HG02678 (cell line): ENCODE measurements at regions not wholly inside any gene's neighbourhood (a gene's known extent, or its start where the extent isn't known, plus 50 kb on each side); places are given as distances from the start of the nearest gene placed in this dataset.

Experiments
- ATAC-seq: cut with Tn5 transposase; IDR thresholded peaks from one replicate; pipeline ENCODE4 v1.9.1; 2021; ENCODE audit warnings: mild to moderate bottlenecking, moderate library complexity; ENCODE audit not compliant: unreplicated experiment

DNA sequence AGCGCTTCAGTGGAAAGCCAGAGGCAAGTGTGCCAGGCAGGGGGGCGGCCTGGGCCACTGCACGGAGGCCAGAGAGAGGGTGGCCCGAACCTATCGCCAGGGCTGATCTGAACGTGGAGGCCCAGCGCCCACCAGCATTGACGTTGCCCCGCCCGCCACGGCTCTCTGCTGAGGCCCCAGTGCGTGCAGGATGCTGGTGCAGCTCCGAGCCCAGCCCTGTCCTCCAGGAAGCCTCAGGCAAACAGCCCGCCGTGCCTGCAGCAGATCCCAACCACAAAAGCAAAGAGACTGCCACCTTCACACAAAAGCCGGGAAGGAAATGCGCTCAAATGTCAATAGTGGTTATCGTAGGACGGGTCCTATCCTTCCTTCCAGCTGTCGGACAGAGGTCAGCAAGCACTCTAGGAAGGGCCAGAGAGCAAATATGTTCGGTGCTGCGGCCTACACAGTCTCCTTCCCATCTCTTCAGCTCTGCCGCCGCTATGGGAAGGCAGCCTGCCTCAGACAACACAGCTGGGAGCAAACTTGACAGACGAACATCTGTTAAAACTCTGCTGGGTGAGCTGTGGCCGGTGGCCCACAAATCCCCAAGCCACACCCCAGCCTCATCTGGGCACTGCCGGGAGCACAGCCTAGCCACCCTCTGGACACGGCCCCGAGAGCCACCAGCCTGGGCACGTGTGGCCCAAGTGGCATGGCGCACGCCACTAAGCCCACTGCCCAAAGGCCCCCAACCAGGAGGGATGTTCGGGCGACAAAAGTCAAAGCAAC is 146.2 kb downstream of the CRYBB2 start:
- ATAC-seq = no peak

DNA sequence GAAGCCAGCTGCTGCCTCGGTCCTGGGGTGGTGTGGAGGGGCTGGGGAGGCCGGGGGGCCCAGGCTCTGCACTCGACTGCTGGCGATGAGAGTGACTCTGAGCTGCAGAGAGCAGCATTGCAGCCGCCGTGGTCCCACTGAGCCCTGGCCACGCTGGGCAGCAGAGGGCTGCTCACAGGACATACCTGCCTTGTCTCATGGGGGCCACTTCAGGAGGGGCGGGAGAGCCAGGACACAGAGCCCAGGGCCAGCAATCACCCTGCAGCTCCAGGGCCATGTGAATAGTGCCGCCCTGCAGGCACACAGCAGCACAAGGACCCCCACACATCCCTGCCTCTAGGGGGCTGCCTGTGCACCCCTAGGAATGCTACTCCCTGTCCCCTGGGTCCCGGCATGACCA is 147.0 kb downstream of the CRYBB2 start:
- no peak for ATAC-seq

DNA sequence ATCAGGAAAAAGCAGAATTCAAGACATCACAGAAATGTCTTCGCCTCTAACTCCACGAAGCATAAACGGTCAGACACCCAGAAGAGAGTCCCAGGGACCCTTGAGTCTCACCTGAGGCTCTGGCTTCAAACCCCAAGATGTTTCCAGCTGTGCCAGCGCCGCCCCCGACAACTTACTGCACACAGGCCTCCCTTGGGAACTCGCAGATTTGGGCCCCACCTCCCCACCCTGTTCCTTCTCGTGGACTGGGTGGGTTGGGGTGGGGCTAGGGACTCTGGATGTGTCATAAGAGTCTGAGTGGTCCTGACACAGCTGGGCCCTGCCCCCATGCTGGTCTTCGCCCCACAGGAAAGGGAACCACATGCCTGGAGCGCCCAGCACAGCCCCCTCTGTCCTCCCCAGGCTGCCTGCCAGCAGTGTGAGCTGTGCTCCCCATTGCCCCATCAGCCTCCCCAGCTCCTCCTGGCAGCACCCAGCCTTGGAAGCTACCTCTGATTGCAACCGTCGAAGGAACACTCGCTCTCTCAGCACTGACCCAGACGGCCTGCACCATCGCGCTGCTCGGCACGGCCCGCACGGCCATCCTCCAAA is 147.5 kb downstream of the CRYBB2 start:
- no peak for ATAC-seq

DNA sequence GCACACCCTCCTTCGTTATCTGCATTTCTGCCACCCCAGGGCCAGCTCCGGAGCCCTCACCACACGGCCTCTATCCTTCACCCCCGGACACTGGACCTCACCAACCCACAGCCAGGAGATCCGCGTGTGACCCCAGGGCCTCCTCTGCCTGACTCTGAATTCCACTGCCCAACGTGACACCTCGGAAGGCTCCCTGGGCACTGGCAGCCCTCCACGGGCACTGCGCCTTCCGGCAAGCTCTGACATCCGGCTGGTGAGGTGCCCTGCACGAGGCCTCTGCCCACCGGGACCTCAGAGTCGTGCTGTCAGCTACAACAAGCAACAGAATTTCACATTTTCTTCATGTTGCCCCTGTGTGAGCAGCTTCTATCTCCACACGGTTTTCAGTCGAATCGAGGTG is 148.3 kb downstream of the CRYBB2 start:
- ATAC-seq = no peak

DNA sequence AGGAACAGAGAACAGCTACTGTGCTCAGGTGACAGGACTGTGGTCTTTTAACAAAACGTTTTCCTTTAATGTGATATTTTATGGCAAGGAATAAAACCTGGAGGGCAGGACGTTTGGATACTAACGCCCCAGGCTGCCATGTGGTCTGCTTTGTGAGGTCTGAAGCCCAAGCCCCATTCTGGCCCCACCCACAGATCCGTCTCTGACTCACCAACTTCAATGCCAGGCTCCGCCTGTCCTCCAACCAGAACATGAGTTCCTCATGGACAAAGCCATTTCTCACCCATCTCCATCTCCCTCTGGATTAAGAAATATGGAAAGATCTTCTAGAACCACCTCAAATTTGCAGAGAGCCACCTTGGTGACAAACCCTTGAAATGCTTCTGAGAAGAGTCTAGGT is 148.8 kb downstream of the CRYBB2 start:
- no peak for ATAC-seq

DNA sequence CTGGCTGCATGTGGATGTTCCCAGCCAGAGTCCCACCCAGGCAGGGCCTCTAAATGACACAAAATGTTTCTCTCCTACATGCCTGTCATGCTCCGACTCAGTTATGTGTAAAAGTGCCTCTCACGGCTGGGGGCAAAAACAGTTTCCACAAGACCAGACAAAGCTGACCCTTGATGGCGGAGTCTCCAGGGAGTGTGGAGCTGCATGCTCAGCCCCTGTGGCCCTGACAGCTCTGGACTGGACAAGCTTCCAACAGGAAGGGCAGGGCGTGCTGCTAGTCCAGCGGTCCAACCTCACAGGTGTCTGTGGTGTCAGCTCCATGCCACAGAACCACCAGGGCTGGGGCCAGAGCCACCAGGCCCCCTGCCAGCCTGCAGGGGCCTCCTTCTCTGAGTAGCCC is 149.6 kb downstream of the CRYBB2 start:
- no peak for ATAC-seq

DNA sequence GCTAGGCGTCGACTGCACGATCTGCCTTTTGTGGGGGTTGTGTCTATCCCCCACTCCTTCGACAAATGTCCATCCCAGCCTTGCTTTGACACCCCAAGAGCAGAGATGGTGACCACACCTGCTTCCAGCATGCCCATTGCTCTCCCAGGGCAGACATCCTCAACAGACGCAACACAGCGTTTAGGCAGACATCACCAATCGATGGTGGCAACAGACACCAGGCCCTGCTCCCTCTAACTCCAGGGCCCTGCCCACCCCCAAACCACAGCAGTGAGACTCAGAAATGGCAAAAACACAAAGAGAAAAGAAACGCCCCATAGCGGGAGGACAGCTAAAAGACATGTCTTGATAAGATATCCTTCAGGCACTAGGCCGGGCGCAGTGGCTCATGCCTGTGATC is 150.9 kb downstream of the CRYBB2 start:
- no peak for ATAC-seq

DNA sequence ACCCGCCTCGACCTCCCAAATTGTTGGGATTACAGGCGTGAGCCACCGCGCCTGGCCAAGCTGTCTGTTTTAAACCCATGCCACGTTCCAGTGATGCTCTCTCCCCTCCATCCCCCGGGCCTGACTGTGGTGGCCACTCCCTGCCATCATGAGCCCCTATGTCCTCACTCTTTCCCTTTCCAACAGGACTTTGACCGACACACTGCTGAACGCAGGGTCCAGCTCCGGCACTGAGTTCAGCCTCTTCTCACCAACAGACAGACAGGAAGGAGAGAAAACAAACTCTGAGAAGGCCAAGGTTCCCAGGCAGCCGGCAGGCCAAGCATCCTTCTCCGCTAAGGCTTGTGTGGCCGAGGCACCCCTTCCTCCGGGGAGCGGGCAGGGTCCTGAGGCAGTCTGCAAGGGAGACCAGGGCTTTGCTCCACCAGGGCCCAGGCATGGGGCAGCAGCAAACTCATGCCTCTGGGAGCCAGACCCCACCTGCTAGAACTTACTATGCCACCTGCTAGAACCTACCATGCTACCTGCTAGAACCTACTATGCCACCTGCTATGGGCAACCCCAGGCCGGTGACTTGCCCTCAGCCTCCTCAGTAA is 152.7 kb downstream of the CRYBB2 start:
- no peak for ATAC-seq

DNA sequence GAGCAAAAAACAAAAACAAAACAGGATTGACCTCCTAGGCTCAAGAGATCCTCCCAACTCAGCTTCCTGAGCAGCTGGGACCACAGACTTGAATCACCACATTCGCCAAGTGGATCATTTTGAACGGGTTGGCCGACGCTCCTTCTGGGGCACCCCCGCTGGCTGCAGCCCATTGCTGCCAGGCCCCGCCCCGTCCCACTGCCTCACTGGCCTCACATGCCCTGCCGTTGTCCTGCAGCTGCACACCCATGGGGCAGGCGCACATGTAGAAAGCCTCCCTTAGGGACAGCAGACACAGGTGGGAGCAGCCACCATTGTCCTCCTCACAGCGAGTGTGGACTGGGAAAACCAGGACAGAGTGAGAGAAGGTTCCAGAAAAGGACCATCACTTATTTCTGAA is 154.5 kb downstream of the CRYBB2 start:
- no peak for ATAC-seq

DNA sequence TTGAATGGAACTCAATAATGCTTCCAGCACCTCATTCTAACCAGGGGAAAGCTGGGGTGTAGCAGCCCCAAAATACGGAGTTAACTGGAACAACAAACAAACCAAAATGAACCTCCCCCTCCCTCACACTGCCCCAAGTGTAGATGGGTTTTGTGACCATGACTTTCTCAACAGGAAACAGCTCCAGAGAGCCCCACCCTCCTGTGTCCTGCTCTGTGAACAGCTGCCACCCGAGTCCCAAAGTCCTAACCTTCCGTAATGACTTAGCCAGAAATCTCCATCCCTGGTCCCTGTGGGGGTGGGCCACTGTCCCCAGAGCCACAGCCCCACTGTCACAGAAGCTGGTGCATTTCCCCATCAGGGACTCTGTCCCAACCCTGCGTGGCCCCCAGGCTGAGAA is 155.4 kb downstream of the CRYBB2 start:
- no peak for ATAC-seq

DNA sequence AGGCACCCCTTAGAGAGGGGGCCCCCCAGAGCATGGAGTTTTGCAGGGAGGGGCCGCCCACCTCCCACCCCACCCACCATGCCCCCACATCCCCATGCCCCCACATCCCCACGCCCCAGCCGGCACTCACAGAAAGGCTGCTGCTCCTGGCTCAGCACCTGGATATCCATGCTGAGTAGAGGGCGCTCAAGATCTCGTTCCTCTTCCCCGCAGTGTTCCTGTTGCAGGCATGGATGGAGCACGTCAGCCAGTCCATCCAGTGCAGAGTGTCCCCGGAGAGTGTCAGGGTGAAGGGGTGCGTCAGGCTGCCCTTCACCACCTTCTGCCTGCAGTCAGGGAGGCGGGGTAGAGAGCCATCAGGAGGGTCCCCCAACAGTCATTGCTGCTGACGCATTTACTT is 156.2 kb downstream of the CRYBB2 start:
- ATAC-seq = no peak

DNA sequence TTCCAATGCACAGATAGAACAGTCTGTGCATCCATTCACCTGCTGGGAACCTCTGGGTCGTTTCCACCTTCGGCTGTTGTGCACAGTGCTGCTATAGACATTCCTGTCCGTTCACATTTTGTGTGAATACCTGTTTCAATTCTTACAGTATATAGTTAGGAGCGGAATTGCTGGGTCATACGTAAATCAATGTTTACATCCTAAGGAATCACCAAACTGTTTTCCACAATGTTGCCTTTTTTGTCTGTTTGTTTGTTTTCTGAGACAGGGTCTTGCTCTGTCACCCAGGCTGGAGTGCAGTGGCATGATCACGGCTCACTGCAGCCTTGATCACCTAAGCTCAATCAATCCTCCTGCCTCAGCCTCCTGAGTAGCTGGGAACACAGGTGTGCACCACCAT is 158.3 kb downstream of the CRYBB2 start:
- no peak for ATAC-seq

DNA sequence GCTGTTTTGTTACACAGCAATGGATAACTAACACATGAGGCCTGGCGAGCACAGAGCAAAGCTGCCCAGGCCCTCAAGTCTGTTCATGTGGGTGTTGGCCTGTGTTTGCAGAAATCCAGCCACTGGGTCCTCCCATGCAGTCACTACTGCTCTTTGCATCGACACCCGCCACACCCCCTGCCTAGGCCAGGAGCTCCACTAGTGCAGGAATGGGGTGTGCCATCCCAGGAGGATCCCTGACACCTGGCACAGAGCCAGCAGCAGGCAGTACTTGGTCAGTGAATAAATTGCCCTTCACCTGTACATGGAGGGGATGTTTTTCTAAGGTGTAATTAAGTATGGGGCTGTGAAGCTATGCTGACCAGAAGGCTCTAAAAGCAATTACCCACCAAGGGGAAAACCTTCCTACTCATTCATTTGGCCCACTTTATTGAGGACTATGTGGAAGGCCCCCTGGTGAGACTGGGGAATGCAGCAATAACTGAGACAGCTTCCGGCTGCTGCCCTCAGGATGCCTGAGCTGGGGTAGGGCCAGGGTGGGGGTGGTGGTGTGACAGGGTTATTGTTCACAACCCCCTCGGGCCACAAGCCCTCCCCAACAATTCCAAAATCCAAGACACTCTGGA is 160.8 kb downstream of the CRYBB2 start:
- ATAC-seq = no peak

DNA sequence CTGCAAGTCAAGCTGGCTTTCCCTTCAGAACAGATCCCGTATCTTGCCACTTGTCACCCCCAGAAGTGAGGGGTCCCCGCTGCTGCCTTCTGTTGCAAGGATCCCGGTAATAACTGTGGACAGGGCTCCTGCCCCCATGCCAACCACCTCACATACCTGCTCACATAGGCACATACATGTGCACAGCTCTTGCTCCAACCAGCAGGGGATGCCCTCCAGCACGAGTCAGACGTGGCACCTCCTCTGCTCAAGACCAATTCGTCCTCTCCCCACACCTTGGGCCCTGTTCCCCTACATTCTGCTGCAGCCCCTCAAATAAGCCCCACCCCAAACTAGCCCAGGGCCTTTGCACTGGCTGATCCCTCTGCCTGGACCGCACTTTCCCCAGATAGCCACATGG is 163.3 kb downstream of the CRYBB2 start:
- ATAC-seq = no peak

DNA sequence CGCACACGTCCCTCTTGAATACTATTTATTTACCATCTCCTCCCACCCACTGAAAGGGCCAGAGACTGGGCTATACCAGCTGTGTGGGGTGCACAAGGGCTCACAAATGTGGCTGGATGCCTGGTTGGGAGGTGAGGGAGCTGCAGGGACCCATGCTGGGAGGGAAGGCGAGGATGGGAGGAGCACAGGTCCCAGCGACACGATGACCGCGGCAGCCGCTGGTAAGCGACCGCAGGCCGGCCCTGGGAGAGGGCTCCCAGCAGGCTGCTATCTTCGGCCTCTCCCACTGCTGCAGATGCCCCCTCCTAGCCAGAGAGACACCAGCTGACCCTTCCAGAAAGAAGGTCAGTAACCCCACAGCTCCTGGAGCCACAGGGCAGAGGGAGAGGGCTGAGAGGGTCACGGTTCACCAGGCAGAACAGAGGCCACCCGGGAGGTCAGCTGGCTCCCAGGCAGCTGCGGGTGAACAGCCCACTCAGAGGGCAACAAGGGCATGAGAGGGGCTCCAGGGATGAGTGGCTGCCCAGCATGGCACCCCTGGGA is 163.9 kb downstream of the CRYBB2 start:
- ATAC-seq = no peak

DNA sequence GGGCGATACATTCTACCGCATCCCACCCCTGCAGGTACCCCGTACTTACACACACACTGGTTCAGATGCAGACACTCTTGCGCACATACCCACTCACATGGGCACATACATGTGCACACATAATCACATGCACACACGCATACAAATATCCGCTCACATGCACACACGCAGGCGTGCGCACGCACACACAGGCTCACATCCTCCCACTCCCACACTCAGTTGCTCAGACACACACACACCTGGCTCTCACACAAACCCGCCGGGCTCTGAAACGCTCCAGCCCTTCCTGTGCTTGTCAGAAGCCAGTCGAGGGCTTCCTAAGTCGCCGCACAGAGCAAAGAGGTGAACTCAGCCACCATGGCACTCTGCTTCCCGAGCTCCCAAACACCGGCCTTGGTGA is 164.5 kb downstream of the CRYBB2 start:
- ATAC-seq = no peak

DNA sequence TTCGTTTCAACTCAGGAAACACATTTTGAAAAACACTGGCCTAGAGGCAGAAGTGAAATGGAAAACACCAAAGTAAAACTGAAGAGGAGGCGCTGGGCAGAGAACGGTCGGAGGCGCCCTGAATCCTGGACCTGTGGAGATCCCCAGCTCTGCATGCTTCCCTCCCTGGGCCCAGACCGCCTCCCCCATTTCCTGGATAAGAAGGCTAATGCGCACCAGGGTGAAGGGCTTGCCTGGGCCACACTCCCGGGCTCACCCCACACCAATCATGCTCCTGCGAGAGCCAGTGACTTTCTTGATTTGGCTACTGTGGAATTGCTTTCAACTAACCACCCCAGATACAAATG is 167.1 kb downstream of the CRYBB2 start:
- no peak for ATAC-seq

DNA sequence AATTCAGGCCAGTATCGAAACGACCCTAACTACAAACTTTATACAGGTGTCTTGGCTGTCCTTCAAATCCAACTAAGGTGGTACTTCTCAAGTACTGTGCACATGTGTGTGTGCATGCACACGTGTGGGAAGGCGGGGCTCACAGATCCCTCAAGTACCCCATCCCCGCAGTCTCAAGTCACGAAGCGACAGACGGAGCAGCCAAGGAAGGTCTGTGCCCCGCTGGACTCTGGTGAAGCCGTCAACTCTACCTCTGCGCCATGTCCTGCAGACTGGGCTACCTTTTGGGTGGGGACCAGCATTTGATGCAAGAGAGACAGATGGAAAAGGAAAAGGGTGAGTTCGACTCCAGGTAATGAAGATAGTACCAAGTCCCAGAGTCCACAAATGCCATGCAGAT is 169.0 kb downstream of the CRYBB2 start:
- no peak for ATAC-seq

DNA sequence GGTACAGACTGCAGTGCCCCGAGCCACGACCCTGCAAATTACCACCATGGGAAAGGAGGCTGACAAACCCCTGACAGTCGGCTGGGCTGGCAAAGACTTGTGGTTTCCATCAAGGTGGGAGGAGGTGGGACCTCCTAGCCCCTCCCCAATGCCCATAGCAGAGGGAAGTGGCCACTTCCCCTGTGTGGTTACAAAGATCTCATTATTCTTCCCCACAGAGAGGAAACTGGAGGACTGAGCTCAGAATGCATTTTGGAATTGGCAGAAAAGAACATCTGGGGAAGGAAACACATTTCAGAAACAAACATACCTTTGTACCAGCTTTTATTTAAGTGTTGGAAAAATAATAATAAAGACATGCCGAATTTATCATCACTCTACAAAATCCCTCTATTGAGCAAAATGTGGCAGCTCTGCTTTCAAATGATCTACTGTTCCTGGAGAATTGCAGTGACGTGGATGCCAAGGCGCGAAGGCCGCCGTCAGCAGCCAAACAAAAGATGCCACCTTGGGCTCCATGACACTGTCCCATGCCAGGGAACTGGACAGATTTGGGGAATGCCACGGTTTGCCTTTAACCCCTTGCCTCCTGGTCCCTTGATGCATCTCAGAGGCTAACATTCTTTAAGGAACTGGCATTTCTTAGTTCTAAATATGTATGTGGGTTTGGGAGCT is 169.6 kb downstream of the CRYBB2 start:
- no peak for ATAC-seq

DNA sequence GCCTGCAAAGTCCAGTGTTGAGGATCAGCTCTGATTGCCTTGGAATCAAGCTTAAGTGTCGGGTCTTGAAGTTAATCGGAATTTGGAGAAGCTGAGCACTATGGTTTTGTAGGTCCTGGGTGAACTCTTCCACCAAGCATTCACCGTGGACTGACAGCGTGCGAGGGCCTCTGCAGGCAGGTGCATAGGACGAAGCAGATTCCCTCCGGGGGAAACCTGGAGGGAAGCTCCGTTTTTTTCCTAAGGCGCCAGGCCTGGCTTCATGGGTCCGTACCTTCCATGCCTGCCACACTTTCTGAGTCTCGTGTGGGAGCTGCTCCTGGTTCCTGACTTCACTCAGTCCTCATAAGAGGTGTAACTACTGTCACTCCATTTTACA is 170.1 kb downstream of the CRYBB2 start:
- no peak for ATAC-seq
